Endodermal cell (in vitro differentiated cells): ENCODE measurements at regions not wholly inside any gene's neighbourhood (a gene's known extent, or its start where the extent isn't known, plus 50 kb on each side); places are given as distances from the start of the nearest gene placed in this dataset.
"Not testable (repeated sequence)": the region's sequence is repeated elsewhere in the genome, so short reads cannot be mapped to it uniquely, and the experiment has no call there.

ENCODE experiments used
- DNase-seq: peaks from one replicate; pipeline ENCODE4 v3.0.0-alpha.2; 2017
- H3K27ac ChIP-seq: 2 replicates; pipeline ENCODE4 v1.5.1; 2013; ENCODE audit warnings: mild to moderate bottlenecking, low read depth, low read length, moderate library complexity
- H3K27me3 ChIP-seq: 2 replicates; pipeline ENCODE4 v1.6.1; 2013; ENCODE audit warnings: mild to moderate bottlenecking, low read length, moderate library complexity; ENCODE audit not compliant: insufficient read depth, control insufficient read depth, poor library complexity, severe bottlenecking
- H3K36me3 ChIP-seq: 2 replicates; pipeline ENCODE4 v1.7.0; 2013; ENCODE audit warnings: mild to moderate bottlenecking, low read length, moderate library complexity; ENCODE audit not compliant: control insufficient read depth, insufficient read depth
- H3K4me1 ChIP-seq: one replicate; pipeline ENCODE4 v1.7.0; 2013; ENCODE audit warnings: low read length; ENCODE audit not compliant: control insufficient read depth, insufficient read depth
- H3K4me3 ChIP-seq: 2 replicates; pipeline ENCODE4 v1.5.1; 2013; ENCODE audit warnings: mild to moderate bottlenecking, low read length, moderate library complexity
- H3K9ac ChIP-seq: 2 replicates; pipeline ENCODE4 v1.6.1; 2013; ENCODE audit warnings: mild to moderate bottlenecking, low read length, moderate library complexity; ENCODE audit not compliant: poor library complexity, severe bottlenecking; ENCODE audit errors: extremely low read depth
- H3K9me3 ChIP-seq: 2 replicates; pipeline ENCODE4 v1.6.1; 2013; ENCODE audit warnings: mild to moderate bottlenecking, low read length, moderate library complexity; ENCODE audit not compliant: control insufficient read depth
- H3K27ac Mint-ChIP-seq: 2 replicates; pipeline ENCODE4 v1.8.0; 2020; ENCODE audit warnings: mixed read lengths
- H3K27me3 Mint-ChIP-seq: 2 replicates; pipeline ENCODE4 v1.8.0; 2021; ENCODE audit warnings: mild to moderate bottlenecking, mixed read lengths; ENCODE audit not compliant: insufficient read depth
- H3K36me3 Mint-ChIP-seq: 2 replicates; pipeline ENCODE4 v1.8.0; 2020; ENCODE audit warnings: low read depth, mixed read lengths
- H3K4me1 Mint-ChIP-seq: 2 replicates; pipeline ENCODE4 v1.8.0; 2020; ENCODE audit warnings: mixed read lengths
- H3K4me3 Mint-ChIP-seq: 2 replicates; pipeline ENCODE4 v1.8.0; 2020; ENCODE audit warnings: mild to moderate bottlenecking, moderate library complexity, mixed read lengths
- H3K9me3 Mint-ChIP-seq: 2 replicates; pipeline ENCODE4 v1.8.0; 2020; ENCODE audit warnings: mild to moderate bottlenecking, mixed read lengths
- WGBS, 2 experiments: methylation state at CpG; one replicate each; pipeline versions ENCODE4 v1.1.5 to v1.1.7; 2013; ENCODE audit warnings: missing lambda C conversion rate in 2 of 2, mixed read lengths in 1 of 2; ENCODE audit not compliant: insufficient coverage in 1 of 2, insufficient read length in 1 of 2; 5-methylcytosine and 5-hydroxymethylcytosine counted together
- TF ChIP-seq, protein P1 (sequence below): fragments of 200-600 bp; sonication (generic); conservative IDR thresholded peaks from 2 replicates; pipeline ENCODE4 v1.5.0; 2021; ENCODE audit warnings: antibody characterized with exemption, mild to moderate bottlenecking

- 88 to 93% methylated on average over 5 to 6 of the region's 6 CpGs for WGBS, 2 experiments
- TF ChIP-seq, protein P1, sequence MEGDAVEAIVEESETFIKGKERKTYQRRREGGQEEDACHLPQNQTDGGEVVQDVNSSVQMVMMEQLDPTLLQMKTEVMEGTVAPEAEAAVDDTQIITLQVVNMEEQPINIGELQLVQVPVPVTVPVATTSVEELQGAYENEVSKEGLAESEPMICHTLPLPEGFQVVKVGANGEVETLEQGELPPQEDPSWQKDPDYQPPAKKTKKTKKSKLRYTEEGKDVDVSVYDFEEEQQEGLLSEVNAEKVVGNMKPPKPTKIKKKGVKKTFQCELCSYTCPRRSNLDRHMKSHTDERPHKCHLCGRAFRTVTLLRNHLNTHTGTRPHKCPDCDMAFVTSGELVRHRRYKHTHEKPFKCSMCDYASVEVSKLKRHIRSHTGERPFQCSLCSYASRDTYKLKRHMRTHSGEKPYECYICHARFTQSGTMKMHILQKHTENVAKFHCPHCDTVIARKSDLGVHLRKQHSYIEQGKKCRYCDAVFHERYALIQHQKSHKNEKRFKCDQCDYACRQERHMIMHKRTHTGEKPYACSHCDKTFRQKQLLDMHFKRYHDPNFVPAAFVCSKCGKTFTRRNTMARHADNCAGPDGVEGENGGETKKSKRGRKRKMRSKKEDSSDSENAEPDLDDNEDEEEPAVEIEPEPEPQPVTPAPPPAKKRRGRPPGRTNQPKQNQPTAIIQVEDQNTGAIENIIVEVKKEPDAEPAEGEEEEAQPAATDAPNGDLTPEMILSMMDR: no peak
- H3K9me3 Mint-ChIP-seq: no peaks in the 10 kb centered on the region
- H3K27me3 Mint-ChIP-seq: no peaks in the 10 kb centered on the region
- no peak overlapping the region for H3K4me3 Mint-ChIP-seq
- H3K36me3 Mint-ChIP-seq: no peaks in the 10 kb centered on the region
- Histone ChIP-seq H3K9ac (no peak overlapping the region), H3K27ac (no peak overlapping the region), H3K36me3 (no peaks in the 10 kb centered on the region), H3K4me1 (peaks cover 5% of the 10 kb centered on the region), H3K27me3 (no peaks in the 10 kb centered on the region), H3K9me3 (no peaks in the 10 kb centered on the region), H3K4me3 (no peak overlapping the region)
- H3K4me1 Mint-ChIP-seq: peaks cover 4% of the 10 kb centered on the region
- DNase-seq: no peak
- H3K27ac Mint-ChIP-seq: no peak overlapping the region
These were observed 89.1 kb upstream of the PARD3 start for GRCh38 chr10:34904191-34904590.

- Histone ChIP-seq H3K4me3 (no peak overlapping the region), H3K27ac (no peak overlapping the region), H3K9ac (no peak overlapping the region), H3K4me1 (no peaks in the 10 kb centered on the region), H3K9me3 (no peaks in the 10 kb centered on the region), H3K36me3 (no peaks in the 10 kb centered on the region), H3K27me3 (no peaks in the 10 kb centered on the region)
- Mint-ChIP-seq H3K4me1 (no peaks in the 10 kb centered on the region), H3K9me3 (peaks cover 2% of the 10 kb centered on the region), H3K36me3 (no peaks in the 10 kb centered on the region), H3K27me3 (no peaks in the 10 kb centered on the region), H3K27ac (no peak overlapping the region), H3K4me3 (no peak overlapping the region)
- TF ChIP-seq, protein P1: no peak
- DNase-seq: no peak
- 95 to 96% methylated on average over 6 to 8 of the region's 8 CpGs for WGBS, 2 experiments
These were observed 84.1 kb upstream of the PARD3 start for GRCh38 chr10:34899161-34899560.

GRCh38 chr10:34895977-34896376 is 80.9 kb upstream of the PARD3 start:
- DNase-seq: no peak
- Mint-ChIP-seq H3K27ac (no peak overlapping the region), H3K4me1 (peaks cover under 1% of the 10 kb centered on the region), H3K4me3 (no peak overlapping the region), H3K27me3 (no peaks in the 10 kb centered on the region), H3K9me3 (peaks cover 2% of the 10 kb centered on the region), H3K36me3 (no peaks in the 10 kb centered on the region)
- Histone ChIP-seq H3K27ac (no peak overlapping the region), H3K36me3 (no peaks in the 10 kb centered on the region), H3K4me3 (no peak overlapping the region), H3K4me1 (no peaks in the 10 kb centered on the region), H3K27me3 (no peaks in the 10 kb centered on the region), H3K9ac (no peak overlapping the region), H3K9me3 (no peaks in the 10 kb centered on the region)
- TF ChIP-seq, protein P1: no peak
- 58 to 85% methylated on average over 3 of the region's 3 CpGs for WGBS, 2 experiments

- not testable (repeated sequence) for H3K36me3 Mint-ChIP-seq, H3K9me3 ChIP-seq, H3K27ac ChIP-seq, H3K4me1 ChIP-seq, H3K9ac ChIP-seq, H3K27ac Mint-ChIP-seq, H3K27me3 ChIP-seq, H3K27me3 Mint-ChIP-seq, H3K4me1 Mint-ChIP-seq, H3K36me3 ChIP-seq, H3K4me3 Mint-ChIP-seq, H3K4me3 ChIP-seq, H3K9me3 Mint-ChIP-seq, DNase-seq
- WGBS, 2 experiments: 92% methylated on average over 2 to 3 of the region's 3 CpGs
These were observed 80.0 kb upstream of the PARD3 start for GRCh38 chr10:34895046-34895445.

DNA sequence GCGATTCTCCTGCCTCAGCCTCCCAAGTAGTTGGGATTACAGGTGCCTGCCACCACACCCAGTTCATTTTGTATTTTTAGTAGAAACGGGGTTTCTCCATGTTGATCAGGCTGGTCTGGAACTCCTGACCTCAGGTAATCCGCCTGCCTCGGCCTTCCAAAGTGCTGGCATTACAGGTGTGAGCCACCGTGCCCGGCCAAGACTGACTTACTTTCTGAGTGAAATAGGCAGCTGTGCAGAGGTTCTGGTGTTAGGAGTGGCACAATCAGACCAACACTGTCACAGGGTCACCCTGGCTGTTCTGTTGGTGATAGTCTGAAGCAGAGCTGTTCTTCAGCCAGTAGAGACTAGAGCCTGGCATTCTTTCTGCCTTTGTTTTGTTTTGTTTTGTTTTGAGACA is 77.4 kb upstream of the PARD3 start:
- not testable (repeated sequence) for H3K4me1 Mint-ChIP-seq, H3K4me1 ChIP-seq, H3K27me3 Mint-ChIP-seq, H3K9me3 ChIP-seq, H3K9me3 Mint-ChIP-seq, H3K27me3 ChIP-seq, DNase-seq, H3K27ac ChIP-seq, H3K4me3 ChIP-seq, H3K27ac Mint-ChIP-seq, H3K36me3 ChIP-seq, H3K4me3 Mint-ChIP-seq, H3K36me3 Mint-ChIP-seq, H3K9ac ChIP-seq
- 94 to 95% methylated on average over 5 to 6 of the region's 6 CpGs for WGBS, 2 experiments
